GM12878 (cell line): ENCODE measurements at regions not wholly inside any gene's neighbourhood (a gene's known extent, or its start where the extent isn't known, plus 50 kb on each side); places are given as distances from the start of the nearest gene placed in this dataset.

ENCODE experiments used
- NFIC ChIP-seq: IDR thresholded peaks from 2 replicates; pipeline ENCODE4 v1.6.1; 2012; ENCODE audit warnings: low read depth, mild to moderate bottlenecking, inconsistent platforms, low read length, moderate library complexity
- NR2C1 ChIP-seq: fragments of 450-650 bp; IDR thresholded peaks from 2 replicates; pipeline ENCODE4 v1.6.1; 2017; ENCODE audit warnings: antibody characterized with exemption, mild to moderate bottlenecking, moderate library complexity
- POLR2A ChIP-seq: IDR thresholded peaks from 2 replicates; pipeline ENCODE4 v1.6.1; 2011; ENCODE audit warnings: low read depth, mild to moderate bottlenecking, low read length
- SRF ChIP-seq, 2 experiments: IDR thresholded peaks; 2 replicates each; pipeline ENCODE4 v1.6.1; 2011; ENCODE audit warnings: low read depth in 2 of 2, low read length in 2 of 2, mild to moderate bottlenecking in 1 of 2, moderate library complexity in 1 of 2
- TCF12 ChIP-seq: IDR thresholded peaks from 2 replicates; pipeline ENCODE4 v1.6.1; 2011; ENCODE audit warnings: low read depth, mild to moderate bottlenecking, low read length
- ZNF24 ChIP-seq: fragments of 450-650 bp; IDR thresholded peaks from 2 replicates; pipeline ENCODE4 v1.6.1; 2017; ENCODE audit warnings: antibody characterized with exemption, mild to moderate bottlenecking
- TF ChIP-seq, protein P1 (sequence below), 3 experiments: IDR thresholded peaks in 2 of 3; conservative IDR thresholded peaks in 1 of 3; 2 replicates each; pipeline ENCODE4 v1.5.1; 2011; ENCODE audit warnings: low read depth in 3 of 3, low read length in 3 of 3, mild to moderate bottlenecking in 3 of 3, control low read depth in 2 of 3, moderate library complexity in 2 of 3, inconsistent platforms in 1 of 3, mixed read lengths in 1 of 3; ENCODE audit not compliant: control insufficient read depth in 2 of 3, insufficient read depth in 1 of 3; ENCODE audit errors: extremely low read depth in 1 of 3
- TF ChIP-seq, protein P2 (sequence below): fragments of 450-650 bp; IDR thresholded peaks from 2 replicates; pipeline ENCODE4 v1.6.1; 2017; ENCODE audit warnings: mild to moderate bottlenecking
- TF ChIP-seq, protein P3 (sequence below): IDR thresholded peaks from 2 replicates; pipeline ENCODE4 v1.6.1; 2011; ENCODE audit warnings: low read depth, mild to moderate bottlenecking, low read length, moderate library complexity, borderline replicate concordance; ENCODE audit errors: extremely low read depth
- TF ChIP-seq, protein P4 (sequence below): fragments of 450-650 bp; formaldehyde crosslinking; IDR thresholded peaks from 2 replicates; pipeline ENCODE4 v1.4.0; 2020; ENCODE audit warnings: mild to moderate bottlenecking, moderate library complexity

DNA sequence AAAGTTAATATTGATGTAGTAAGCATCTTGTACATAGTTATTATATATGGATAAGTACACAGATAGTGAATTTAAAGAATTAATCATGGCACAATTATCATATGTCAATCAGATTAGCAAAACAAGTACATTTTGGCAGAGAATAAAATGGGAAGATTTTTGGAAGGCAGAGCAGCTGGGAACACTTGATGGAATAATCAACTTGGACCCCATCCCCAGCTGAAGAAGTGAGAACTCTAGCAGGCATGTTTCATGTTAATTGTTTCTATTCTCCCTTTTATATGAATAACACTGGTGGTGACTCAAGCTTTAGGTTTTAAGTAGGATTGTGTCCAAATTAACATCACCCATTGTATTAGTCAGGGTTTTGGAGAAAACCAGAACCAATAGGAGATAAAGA lies 198.7 kb downstream of the KCNJ2 start:
- TF ChIP-seq NFIC = no peak
- TF ChIP-seq, protein P1, sequence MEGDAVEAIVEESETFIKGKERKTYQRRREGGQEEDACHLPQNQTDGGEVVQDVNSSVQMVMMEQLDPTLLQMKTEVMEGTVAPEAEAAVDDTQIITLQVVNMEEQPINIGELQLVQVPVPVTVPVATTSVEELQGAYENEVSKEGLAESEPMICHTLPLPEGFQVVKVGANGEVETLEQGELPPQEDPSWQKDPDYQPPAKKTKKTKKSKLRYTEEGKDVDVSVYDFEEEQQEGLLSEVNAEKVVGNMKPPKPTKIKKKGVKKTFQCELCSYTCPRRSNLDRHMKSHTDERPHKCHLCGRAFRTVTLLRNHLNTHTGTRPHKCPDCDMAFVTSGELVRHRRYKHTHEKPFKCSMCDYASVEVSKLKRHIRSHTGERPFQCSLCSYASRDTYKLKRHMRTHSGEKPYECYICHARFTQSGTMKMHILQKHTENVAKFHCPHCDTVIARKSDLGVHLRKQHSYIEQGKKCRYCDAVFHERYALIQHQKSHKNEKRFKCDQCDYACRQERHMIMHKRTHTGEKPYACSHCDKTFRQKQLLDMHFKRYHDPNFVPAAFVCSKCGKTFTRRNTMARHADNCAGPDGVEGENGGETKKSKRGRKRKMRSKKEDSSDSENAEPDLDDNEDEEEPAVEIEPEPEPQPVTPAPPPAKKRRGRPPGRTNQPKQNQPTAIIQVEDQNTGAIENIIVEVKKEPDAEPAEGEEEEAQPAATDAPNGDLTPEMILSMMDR (IDR thresholded peaks at IDR 0.05 in 2 of 3, conservative IDR thresholded peaks at IDR 0.05 in 1 of 3; ENCODE audit: control insufficient read depth in 2 of 3, extremely low read depth in 1 of 3, insufficient read depth in 1 of 3, low read depth in 3 of 3, low read length in 3 of 3) = no peak
- TF ChIP-seq, protein P2, sequence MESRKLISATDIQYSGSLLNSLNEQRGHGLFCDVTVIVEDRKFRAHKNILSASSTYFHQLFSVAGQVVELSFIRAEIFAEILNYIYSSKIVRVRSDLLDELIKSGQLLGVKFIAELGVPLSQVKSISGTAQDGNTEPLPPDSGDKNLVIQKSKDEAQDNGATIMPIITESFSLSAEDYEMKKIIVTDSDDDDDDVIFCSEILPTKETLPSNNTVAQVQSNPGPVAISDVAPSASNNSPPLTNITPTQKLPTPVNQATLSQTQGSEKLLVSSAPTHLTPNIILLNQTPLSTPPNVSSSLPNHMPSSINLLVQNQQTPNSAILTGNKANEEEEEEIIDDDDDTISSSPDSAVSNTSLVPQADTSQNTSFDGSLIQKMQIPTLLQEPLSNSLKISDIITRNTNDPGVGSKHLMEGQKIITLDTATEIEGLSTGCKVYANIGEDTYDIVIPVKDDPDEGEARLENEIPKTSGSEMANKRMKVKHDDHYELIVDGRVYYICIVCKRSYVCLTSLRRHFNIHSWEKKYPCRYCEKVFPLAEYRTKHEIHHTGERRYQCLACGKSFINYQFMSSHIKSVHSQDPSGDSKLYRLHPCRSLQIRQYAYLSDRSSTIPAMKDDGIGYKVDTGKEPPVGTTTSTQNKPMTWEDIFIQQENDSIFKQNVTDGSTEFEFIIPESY = no peak
- no peak for TF ChIP-seq TCF12
- no peak for TF ChIP-seq NR2C1
- TF ChIP-seq ZNF24 = no peak
- TF ChIP-seq SRF (IDR thresholded peaks at IDR 0.05; ENCODE audit: low read depth in 2 of 2, low read length in 2 of 2) = no peak
- TF ChIP-seq, protein P3, sequence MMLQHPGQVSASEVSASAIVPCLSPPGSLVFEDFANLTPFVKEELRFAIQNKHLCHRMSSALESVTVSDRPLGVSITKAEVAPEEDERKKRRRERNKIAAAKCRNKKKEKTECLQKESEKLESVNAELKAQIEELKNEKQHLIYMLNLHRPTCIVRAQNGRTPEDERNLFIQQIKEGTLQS = no peak
- TF ChIP-seq, protein P4, sequence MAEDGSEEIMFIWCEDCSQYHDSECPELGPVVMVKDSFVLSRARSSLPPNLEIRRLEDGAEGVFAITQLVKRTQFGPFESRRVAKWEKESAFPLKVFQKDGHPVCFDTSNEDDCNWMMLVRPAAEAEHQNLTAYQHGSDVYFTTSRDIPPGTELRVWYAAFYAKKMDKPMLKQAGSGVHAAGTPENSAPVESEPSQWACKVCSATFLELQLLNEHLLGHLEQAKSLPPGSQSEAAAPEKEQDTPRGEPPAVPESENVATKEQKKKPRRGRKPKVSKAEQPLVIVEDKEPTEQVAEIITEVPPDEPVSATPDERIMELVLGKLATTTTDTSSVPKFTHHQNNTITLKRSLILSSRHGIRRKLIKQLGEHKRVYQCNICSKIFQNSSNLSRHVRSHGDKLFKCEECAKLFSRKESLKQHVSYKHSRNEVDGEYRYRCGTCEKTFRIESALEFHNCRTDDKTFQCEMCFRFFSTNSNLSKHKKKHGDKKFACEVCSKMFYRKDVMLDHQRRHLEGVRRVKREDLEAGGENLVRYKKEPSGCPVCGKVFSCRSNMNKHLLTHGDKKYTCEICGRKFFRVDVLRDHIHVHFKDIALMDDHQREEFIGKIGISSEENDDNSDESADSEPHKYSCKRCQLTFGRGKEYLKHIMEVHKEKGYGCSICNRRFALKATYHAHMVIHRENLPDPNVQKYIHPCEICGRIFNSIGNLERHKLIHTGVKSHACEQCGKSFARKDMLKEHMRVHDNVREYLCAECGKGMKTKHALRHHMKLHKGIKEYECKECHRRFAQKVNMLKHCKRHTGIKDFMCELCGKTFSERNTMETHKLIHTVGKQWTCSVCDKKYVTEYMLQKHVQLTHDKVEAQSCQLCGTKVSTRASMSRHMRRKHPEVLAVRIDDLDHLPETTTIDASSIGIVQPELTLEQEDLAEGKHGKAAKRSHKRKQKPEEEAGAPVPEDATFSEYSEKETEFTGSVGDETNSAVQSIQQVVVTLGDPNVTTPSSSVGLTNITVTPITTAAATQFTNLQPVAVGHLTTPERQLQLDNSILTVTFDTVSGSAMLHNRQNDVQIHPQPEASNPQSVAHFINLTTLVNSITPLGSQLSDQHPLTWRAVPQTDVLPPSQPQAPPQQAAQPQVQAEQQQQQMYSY (CRISPR knock-in tag) = no peak
- TF ChIP-seq POLR2A = no peak
